WI38 (cell line): ENCODE measurements at regions not wholly inside any gene's neighbourhood (a gene's known extent, or its start where the extent isn't known, plus 50 kb on each side); places are given as distances from the start of the nearest gene placed in this dataset.

ENCODE experiments used
- H3K4me3 ChIP-seq: 2 replicates; pipeline ENCODE4 v1.5.1; 2011; ENCODE audit warnings: low read depth, mild to moderate bottlenecking, control low read depth, low read length
- TF ChIP-seq, protein P1 (sequence below): IDR thresholded peaks from 2 replicates; pipeline ENCODE4 v1.5.1; 2012; ENCODE audit warnings: low read depth, mild to moderate bottlenecking, control low read depth, low read length

- TF ChIP-seq, protein P1, sequence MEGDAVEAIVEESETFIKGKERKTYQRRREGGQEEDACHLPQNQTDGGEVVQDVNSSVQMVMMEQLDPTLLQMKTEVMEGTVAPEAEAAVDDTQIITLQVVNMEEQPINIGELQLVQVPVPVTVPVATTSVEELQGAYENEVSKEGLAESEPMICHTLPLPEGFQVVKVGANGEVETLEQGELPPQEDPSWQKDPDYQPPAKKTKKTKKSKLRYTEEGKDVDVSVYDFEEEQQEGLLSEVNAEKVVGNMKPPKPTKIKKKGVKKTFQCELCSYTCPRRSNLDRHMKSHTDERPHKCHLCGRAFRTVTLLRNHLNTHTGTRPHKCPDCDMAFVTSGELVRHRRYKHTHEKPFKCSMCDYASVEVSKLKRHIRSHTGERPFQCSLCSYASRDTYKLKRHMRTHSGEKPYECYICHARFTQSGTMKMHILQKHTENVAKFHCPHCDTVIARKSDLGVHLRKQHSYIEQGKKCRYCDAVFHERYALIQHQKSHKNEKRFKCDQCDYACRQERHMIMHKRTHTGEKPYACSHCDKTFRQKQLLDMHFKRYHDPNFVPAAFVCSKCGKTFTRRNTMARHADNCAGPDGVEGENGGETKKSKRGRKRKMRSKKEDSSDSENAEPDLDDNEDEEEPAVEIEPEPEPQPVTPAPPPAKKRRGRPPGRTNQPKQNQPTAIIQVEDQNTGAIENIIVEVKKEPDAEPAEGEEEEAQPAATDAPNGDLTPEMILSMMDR: no peak
- H3K4me3 ChIP-seq: no peak overlapping the region
Observed at GRCh38 chr11:70502677-70503467, 104.5 kb downstream of the CTTN start.

GRCh38 chr11:70503468-70504221, 105.3 kb downstream of the CTTN start:
- TF ChIP-seq, protein P1: peak; percentile 42
- H3K4me3 ChIP-seq: no peak overlapping the region

GRCh38 chr11:70504246-70505020, 106.1 kb downstream of the CTTN start:
- no peak overlapping the region for H3K4me3 ChIP-seq
- TF ChIP-seq, protein P1: no peak

GRCh38 chr11:70505331-70505731, 107.0 kb downstream of the CTTN start:
- TF ChIP-seq, protein P1: no peak

DNA sequence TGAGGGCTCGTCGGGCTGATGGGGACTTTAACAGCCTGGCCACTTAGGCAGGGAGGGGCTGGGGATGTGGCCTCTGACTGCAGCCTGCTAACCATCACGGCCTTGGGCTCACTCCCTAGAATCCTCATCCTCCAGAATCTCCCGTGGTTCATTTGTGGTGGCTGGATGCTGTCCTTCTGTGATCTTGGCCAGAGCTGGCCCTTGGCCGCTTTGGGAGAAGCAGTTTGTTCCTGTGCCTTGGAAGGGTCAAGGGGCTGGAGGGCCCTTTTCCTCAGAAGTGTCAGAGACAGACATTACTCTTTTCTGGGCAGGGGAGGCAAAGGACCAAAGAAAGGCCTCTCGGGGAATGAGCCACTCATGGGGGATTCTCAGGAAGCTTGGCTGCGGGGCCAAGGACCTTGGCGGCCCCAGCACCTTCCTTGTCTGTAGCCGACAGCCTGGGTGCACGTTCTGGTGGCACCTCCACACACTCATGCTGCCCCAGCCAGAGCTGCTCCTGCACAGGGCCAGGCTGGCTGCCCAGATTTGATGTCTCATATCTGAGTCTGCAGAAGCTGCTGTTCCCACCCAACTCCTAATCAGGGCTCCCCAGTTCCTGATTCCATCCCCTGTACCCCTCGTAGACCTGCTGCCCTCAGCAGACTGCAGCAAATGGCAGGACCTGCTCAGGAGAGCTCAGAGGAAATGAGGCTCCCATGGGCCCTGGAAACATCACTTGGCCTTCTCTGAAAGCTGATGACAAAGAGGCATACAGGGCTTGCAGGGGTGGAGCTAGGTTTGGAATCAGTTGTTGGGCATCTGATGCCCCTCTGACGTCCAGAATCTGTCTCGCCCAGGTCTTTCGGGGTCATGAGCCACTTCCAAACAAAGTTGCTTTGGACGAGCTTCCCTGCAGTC, 107.7 kb downstream of the CTTN start:
- no peak overlapping the region for H3K4me3 ChIP-seq
- TF ChIP-seq, protein P1: no peak

More at GRCh38 chr11:70505331-70505731, 107.0 kb downstream of the CTTN start:
- H3K4me3 ChIP-seq: no peak overlapping the region

DNA sequence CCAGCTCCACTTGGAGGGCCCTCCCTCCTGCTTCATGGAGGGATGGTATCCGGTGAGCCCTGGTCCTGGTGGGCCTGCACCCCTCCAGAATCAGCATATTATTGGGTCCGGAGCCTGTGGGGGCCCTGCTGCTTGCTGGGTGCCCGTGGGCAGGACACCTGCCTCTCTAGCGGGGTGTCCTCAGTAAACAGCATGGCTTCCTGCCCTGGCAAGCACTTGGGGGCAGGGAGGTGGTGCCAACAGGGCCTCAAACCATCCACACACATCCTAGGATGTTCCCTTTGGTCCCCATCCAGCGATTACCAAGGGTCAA, 108.3 kb downstream of the CTTN start:
- TF ChIP-seq, protein P1: no peak
- H3K4me3 ChIP-seq: no peak overlapping the region
